Adrenal gland (tissue), 9 donors: ENCODE measurements at regions not wholly inside any gene's neighbourhood (a gene's known extent, or its start where the extent isn't known, plus 50 kb on each side); places are given as distances from the start of the nearest gene placed in this dataset.

Experiments used
- DNase-seq, 7 donors: peaks; one replicate each; pipeline ENCODE4 v3.0.0-alpha.2; 2019 to 2020
- H3K27ac ChIP-seq, 5 donors: fragments of 200-600 bp; sonication (generic) in 4 of 5; 1 replicate in 3 of 5; 2 replicates in 2 of 5; pipeline versions ENCODE4 v1.5.1 to v1.8.0; 2016 to 2020; ENCODE audit warnings: mild to moderate bottlenecking in 1 of 5
- H3K27me3 ChIP-seq: fragments of 200-600 bp; 2 replicates; pipeline ENCODE4 v1.8.0; 2021
- H3K36me3 ChIP-seq, 2 donors: fragments of 200-600 bp; replicated peaks in 1 of 2; 1 replicate in 1 of 2; 2 replicates in 1 of 2; pipeline versions ENCODE4 v1.5.1 to v1.8.0; 2018 to 2022
- H3K4me1 ChIP-seq, 2 donors: fragments of 200-600 bp; replicated peaks in 1 of 2; 1 replicate in 1 of 2; 2 replicates in 1 of 2; pipeline versions ENCODE4 v1.5.1 to v1.8.0; 2018 to 2021
- H3K4me3 ChIP-seq, 4 donors: fragments of 200-600 bp; sonication (generic) in 3 of 4; one replicate each; pipeline ENCODE4 v1.5.1; 2016 to 2018
- H3K9me3 ChIP-seq, 3 donors: fragments of 200-600 bp; sonication (generic) in 1 of 3; replicated peaks in 1 of 3; 1 replicate in 2 of 3; 2 replicates in 1 of 3; pipeline versions ENCODE4 v1.5.1 to v1.8.0; 2016 to 2021
- CTCF ChIP-seq, 6 experiments: fragments of 450-650 bp in 4 of 6; fragments of 200-600 bp in 2 of 6; sonication (generic) in 1 of 6; IDR thresholded peaks; 1 replicate in 5 of 6; 2 replicates in 1 of 6; pipeline versions ENCODE4 v1.5.1 to v1.8.0; 2016 to 2021; ENCODE audit warnings: antibody characterized with exemption in 6 of 6, mild to moderate bottlenecking in 2 of 6, moderate library complexity in 1 of 6
- POLR2A ChIP-seq, 2 donors: fragments of 450-650 bp; IDR thresholded peaks; one replicate each; pipeline ENCODE4 v1.6.1; 2017; ENCODE audit warnings: antibody characterized with exemption in 2 of 2, mild to moderate bottlenecking in 2 of 2, moderate library complexity in 1 of 2
- WGBS, 4 donors: extraction: QIAGEN DNeasy Blood & Tissue Kit in 2 of 4; methylation state at CpG; one replicate each; pipeline versions ENCODE4 v1.1.5 to v1.1.7; 2013 to 2017; 5-methylcytosine and 5-hydroxymethylcytosine counted together
- intact Hi-C, 2 donors: fragments of 100-400 bp; cut with DNase I; formaldehyde crosslinking; loops; one replicate each; pipeline versions ENCODE4 v1.14.1 to v1.15.0; 2022 to 2023
- donor health status: healthy with polysubstance abuse.
- donor health status: Bipolar disorder and iron deficiency.
- donor health status: DM: yes; HTN: yes; CAD: no.
- donor health status: DM: no; HTN: no; CAD: no.
- donor health status: DM: no; HTN: no; CAD: no.

- H3K4me3 ChIP-seq, result no peak overlapping the region
- intact Hi-C loops, result no loop called here
- DNase-seq, result peak in 2 of 7 donors; percentile 3 to 25
Observed at GRCh38 chr14:89085737-89086382, 261.4 kb downstream of the TTC8 start.

GRCh38 chr14:89088530-89088929 lies 264.1 kb downstream of the TTC8 start:
- 74 to 85% (median 78%) methylated on average over 3 of the region's 3 CpGs for WGBS, 4 donors
- H3K27me3 ChIP-seq, result no peaks in the 10 kb centered on the region
- H3K4me3 ChIP-seq, result no peak overlapping the region
- DNase-seq, result no peak
- intact Hi-C loops, result no loop called here
- peaks cover 0 to 5% of the 10 kb centered on the region in 2 donors for H3K4me1 ChIP-seq
- no peaks in the 10 kb centered on the region for H3K9me3 ChIP-seq
- H3K27ac ChIP-seq, result no peak overlapping the region
- H3K36me3 ChIP-seq, result no peaks in the 10 kb centered on the region
- TF ChIP-seq CTCF (IDR thresholded peaks at IDR 0.05) (no peak), POLR2A (IDR thresholded peaks at IDR 0.05) (no peak)

More at GRCh38 chr14:89085737-89086382, 261.4 kb downstream of the TTC8 start:
- TF ChIP-seq CTCF (IDR thresholded peaks at IDR 0.05), result no peak
- no peak for TF ChIP-seq POLR2A (IDR thresholded peaks at IDR 0.05)
- 70 to 81% (median 77%) methylated on average over 9 of the region's 9 CpGs for whole genome bisulfite sequencing, 4 donors
- Histone ChIP-seq H3K27me3 (no peaks in the 10 kb centered on the region), H3K4me1 (peaks cover 0 to 5% of the 10 kb centered on the region in 2 donors), H3K27ac (peak overlapping the region in 2 of 5 donors; percentile 0 to 63), H3K9me3 (no peaks in the 10 kb centered on the region), H3K36me3 (no peaks in the 10 kb centered on the region)

DNA sequence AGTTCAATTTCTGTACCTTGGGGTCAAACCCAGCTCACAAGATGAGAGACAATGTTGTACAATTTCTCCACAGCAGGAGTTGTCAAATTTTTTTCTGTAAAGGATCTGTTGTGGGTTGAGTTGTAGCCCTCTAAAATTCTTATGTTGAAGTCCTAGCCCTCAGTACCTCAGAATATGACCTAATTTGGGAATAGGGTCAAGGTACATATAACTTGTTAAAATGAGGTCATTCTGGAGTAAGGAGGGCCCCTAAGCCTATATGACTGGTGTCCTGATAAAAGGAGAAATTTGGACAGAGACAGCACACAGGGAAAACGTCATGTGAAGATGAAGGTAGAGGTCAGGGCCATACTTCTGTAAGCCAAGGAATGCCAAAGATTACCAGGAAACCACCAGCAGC lies 264.9 kb downstream of the TTC8 start:
- Histone ChIP-seq H3K36me3 (no peaks in the 10 kb centered on the region), H3K27ac (no peak overlapping the region), H3K9me3 (no peaks in the 10 kb centered on the region), H3K4me3 (no peak overlapping the region), H3K27me3 (no peaks in the 10 kb centered on the region), H3K4me1 (peaks cover 0 to 5% of the 10 kb centered on the region in 2 donors)
- no peak for DNase-seq
- intact Hi-C loops, result no loop called here
- TF ChIP-seq CTCF (IDR thresholded peaks at IDR 0.05), result no peak
- TF ChIP-seq POLR2A (IDR thresholded peaks at IDR 0.05), result no peak
- WGBS, 4 donors, result 24 to 38% (median 37%) methylated on average over 1 of the region's 1 CpG

DNA sequence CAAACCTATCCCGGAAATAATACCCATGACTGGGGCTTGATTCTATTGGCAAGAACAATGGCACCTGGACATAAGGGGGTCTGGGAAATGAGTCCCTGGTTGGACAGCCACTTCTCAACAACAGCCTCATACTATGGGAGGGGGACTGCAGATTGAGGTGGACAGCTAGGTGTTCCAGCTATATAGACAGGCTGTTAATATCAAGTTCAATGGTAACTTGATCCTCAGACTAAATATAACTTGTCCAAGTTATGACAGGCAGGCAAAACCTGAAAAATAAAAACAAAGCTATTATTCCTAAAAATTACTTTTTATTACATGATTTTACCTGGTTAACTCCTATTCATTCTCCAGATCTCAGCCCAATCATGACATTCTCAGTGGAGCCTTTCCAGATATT lies 267.3 kb downstream of the TTC8 start:
- WGBS, 4 donors, result 94 to 100% (median 98%) methylated on average over 1 of the region's 1 CpG
- no peak for DNase-seq
- Histone ChIP-seq H3K27ac (no peak overlapping the region), H3K36me3 (no peaks in the 10 kb centered on the region), H3K27me3 (no peaks in the 10 kb centered on the region), H3K4me3 (no peak overlapping the region), H3K4me1 (peaks cover 0 to 5% of the 10 kb centered on the region in 2 donors), H3K9me3 (no peaks in the 10 kb centered on the region)
- intact Hi-C loops, result no loop called here
- TF ChIP-seq POLR2A (IDR thresholded peaks at IDR 0.05) (no peak), CTCF (IDR thresholded peaks at IDR 0.05) (no peak)
